Prostate gland (tissue), 2 donors: ENCODE measurements at regions not wholly inside any gene's neighbourhood (a gene's known extent, or its start where the extent isn't known, plus 50 kb on each side); places are given as distances from the start of the nearest gene placed in this dataset.

Experiments used
- CTCF ChIP-seq, 4 experiments: fragments of 200-600 bp in 2 of 4; fragments of 450-650 bp in 2 of 4; sonication (generic) in 2 of 4; IDR thresholded peaks; 1 replicate in 3 of 4; 2 replicates in 1 of 4; pipeline ENCODE4 v1.5.1; 2016 to 2019; ENCODE audit warnings: antibody characterized with exemption in 4 of 4, mild to moderate bottlenecking in 2 of 4, moderate library complexity in 2 of 4
- POLR2AphosphoS5 ChIP-seq: sonication (generic); formaldehyde crosslinking; IDR thresholded peaks from one replicate; pipeline ENCODE4 v1.6.1; 2017; ENCODE audit warnings: antibody characterized with exemption

- no peak for TF ChIP-seq CTCF (IDR thresholded peaks at IDR 0.05)
- no peak for TF ChIP-seq POLR2AphosphoS5
These were observed 84.2 kb downstream of the ZNF608 start for GRCh38 chr5:124662181-124662781.
